ENCODE measurements at regions not wholly inside any gene's neighbourhood (a gene's known extent, or its start where the extent isn't known, plus 50 kb on each side); places are given as distances from the start of the nearest gene placed in this dataset.
A peak's percentile ranks its signal among the peaks of the same experiment; 100 is the strongest.

DNA sequence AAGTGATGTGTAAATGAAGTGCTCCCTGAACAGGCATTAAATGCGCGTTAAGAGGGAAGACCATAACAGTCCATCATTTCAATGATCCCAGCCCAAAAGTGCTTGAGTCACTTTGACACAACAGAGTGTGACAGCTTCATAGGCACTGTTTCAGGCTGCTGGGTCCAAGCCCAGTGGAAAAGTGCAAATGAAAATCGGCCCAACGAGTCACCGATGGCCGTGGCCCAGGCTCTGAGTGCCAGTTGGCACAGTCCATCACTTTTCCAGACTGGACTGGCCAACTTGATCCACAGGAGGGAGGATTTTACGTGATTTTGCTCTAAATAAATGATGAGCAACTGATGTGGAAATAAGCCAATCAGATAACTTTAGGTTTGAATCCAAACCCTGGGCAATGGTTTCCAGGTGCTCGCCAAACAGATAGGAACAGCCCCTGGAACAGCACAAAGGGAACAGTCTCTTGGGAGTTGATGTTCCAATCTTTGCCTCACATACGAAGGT lies 114.0 kb downstream of the SP3 start:
- no peaks in the 10 kb centered on the region for H3K4me1 ChIP-seq
- intact Hi-C loops (cut with DNase I; ENCODE audit: low total_unique reads): no loop called here
- H3K36me3 ChIP-seq: no peaks in the 10 kb centered on the region
- DNase-seq (ENCODE audit: low spot score in 2 of 2): no peak
- no peak overlapping the region for H3K4me3 ChIP-seq
- peak overlapping the region in 1 of 2 donors; percentile 44 for H3K27ac ChIP-seq
- no peak for TF ChIP-seq POLR2A (IDR thresholded peaks at IDR 0.05)
- TF ChIP-seq POLR2AphosphoS5 (IDR thresholded peaks at IDR 0.05): peak in 2 of 3 donors; percentile 37 to 52
- TF ChIP-seq, protein P1, sequence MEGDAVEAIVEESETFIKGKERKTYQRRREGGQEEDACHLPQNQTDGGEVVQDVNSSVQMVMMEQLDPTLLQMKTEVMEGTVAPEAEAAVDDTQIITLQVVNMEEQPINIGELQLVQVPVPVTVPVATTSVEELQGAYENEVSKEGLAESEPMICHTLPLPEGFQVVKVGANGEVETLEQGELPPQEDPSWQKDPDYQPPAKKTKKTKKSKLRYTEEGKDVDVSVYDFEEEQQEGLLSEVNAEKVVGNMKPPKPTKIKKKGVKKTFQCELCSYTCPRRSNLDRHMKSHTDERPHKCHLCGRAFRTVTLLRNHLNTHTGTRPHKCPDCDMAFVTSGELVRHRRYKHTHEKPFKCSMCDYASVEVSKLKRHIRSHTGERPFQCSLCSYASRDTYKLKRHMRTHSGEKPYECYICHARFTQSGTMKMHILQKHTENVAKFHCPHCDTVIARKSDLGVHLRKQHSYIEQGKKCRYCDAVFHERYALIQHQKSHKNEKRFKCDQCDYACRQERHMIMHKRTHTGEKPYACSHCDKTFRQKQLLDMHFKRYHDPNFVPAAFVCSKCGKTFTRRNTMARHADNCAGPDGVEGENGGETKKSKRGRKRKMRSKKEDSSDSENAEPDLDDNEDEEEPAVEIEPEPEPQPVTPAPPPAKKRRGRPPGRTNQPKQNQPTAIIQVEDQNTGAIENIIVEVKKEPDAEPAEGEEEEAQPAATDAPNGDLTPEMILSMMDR (IDR thresholded peaks at IDR 0.05): no peak
- no peaks in the 10 kb centered on the region for H3K27me3 ChIP-seq
- no peaks in the 10 kb centered on the region for H3K9me3 ChIP-seq

DNA sequence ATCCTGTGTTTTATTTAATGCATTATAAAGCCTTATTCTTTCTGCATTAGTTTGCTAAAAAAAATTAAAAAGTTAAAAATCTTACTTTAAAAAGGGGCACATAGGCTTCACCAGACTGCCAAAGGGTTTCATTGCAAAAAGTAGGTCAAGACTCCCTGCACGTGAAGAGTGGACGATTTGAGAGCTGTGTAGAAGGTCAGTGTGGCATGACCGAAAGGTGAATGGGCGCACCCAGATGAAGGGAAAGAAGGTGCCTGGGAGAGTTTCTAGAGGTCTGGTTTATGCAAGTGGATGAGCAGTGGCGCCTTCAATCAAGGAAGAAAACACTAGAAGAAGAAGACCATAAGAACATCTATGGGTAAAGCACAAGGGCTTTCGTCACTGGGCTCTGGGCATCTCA lies 111.0 kb downstream of the SP3 start:
- no peaks in the 10 kb centered on the region for H3K4me1 ChIP-seq
- TF ChIP-seq, protein P1 (IDR thresholded peaks at IDR 0.05): no peak
- no peak for TF ChIP-seq POLR2AphosphoS5 (IDR thresholded peaks at IDR 0.05)
- no peak for TF ChIP-seq POLR2A (IDR thresholded peaks at IDR 0.05)
- no peak for DNase-seq (ENCODE audit: low spot score in 2 of 2)
- no peak overlapping the region for H3K4me3 ChIP-seq
- no peaks in the 10 kb centered on the region for H3K36me3 ChIP-seq
- no peaks in the 10 kb centered on the region for H3K27me3 ChIP-seq
- H3K9me3 ChIP-seq: no peaks in the 10 kb centered on the region
- H3K27ac ChIP-seq: no peak overlapping the region
- intact Hi-C loops (cut with DNase I; ENCODE audit: low total_unique reads): no loop called here

DNA sequence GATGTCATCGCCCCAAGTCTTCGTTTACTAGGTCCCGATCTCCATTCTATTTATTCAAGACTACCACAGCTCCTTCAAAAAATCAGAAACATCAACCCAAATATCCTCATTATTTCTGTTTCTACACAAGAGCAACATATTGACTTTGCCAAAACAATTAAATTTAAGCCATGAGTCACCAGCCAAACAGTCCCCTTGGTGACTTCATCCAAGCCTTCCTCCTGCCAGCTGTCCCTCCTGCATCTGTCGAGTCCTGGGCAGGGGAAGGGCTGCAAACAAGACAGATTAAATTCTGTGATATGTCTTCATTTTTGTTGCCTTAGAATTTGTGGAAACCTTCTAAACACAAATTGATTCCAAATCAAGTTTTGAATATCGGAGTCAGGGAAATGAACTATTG lies 110.3 kb downstream of the SP3 start:
- DNase-seq (ENCODE audit: low spot score in 2 of 2): no peak
- no peak overlapping the region for H3K27ac ChIP-seq
- no peak for TF ChIP-seq POLR2AphosphoS5 (IDR thresholded peaks at IDR 0.05)
- TF ChIP-seq, protein P1 (IDR thresholded peaks at IDR 0.05): no peak
- no peak for TF ChIP-seq POLR2A (IDR thresholded peaks at IDR 0.05)
- H3K4me1 ChIP-seq: no peaks in the 10 kb centered on the region
- H3K27me3 ChIP-seq: no peaks in the 10 kb centered on the region
- intact Hi-C loops (cut with DNase I; ENCODE audit: low total_unique reads): no loop called here
- H3K36me3 ChIP-seq: no peaks in the 10 kb centered on the region
- no peak overlapping the region for H3K4me3 ChIP-seq
- H3K9me3 ChIP-seq: no peaks in the 10 kb centered on the region

DNA sequence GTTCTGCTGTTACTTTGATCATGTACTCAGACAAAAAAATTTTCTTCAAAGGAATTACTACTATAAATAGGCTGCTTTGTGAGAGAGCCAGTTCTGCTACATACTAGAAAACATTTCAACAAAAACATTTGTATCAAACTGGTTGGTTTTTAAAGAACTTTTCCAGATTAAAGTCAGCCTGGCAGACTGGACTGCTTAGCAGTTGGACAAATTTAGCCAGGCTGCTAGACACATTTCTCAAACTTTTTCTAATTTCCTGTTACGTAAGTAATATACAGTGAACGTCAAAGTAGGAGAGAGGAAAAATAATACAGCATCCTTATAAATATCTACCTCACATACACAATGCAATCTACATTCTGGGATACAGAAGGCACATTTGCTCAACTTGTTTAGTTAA lies 109.5 kb downstream of the SP3 start:
- intact Hi-C loops (cut with DNase I; ENCODE audit: low total_unique reads): no loop called here
- Histone ChIP-seq H3K4me1 (no peaks in the 10 kb centered on the region), H3K27me3 (no peaks in the 10 kb centered on the region), H3K4me3 (no peak overlapping the region), H3K9me3 (no peaks in the 10 kb centered on the region), H3K27ac (no peak overlapping the region), H3K36me3 (no peaks in the 10 kb centered on the region)
- TF ChIP-seq POLR2A (IDR thresholded peaks at IDR 0.05) (no peak), POLR2AphosphoS5 (IDR thresholded peaks at IDR 0.05) (no peak)
- TF ChIP-seq, protein P1 (IDR thresholded peaks at IDR 0.05): no peak
- DNase-seq (ENCODE audit: low spot score in 2 of 2): no peak
